VCaP (cell line): ENCODE measurements at regions not wholly inside any gene's neighbourhood (a gene's known extent, or its start where the extent isn't known, plus 50 kb on each side); places are given as distances from the start of the nearest gene placed in this dataset.

Source experiments
- H3K27ac ChIP-seq: fragments of 450-650 bp; 2 replicates; pipeline ENCODE4 v1.5.1; 2017
- TF ChIP-seq, protein P1 (sequence below): fragments of 450-650 bp; conservative IDR thresholded peaks from 2 replicates; pipeline ENCODE4 v1.5.1; 2017; ENCODE audit warnings: mild to moderate bottlenecking, moderate library complexity

DNA sequence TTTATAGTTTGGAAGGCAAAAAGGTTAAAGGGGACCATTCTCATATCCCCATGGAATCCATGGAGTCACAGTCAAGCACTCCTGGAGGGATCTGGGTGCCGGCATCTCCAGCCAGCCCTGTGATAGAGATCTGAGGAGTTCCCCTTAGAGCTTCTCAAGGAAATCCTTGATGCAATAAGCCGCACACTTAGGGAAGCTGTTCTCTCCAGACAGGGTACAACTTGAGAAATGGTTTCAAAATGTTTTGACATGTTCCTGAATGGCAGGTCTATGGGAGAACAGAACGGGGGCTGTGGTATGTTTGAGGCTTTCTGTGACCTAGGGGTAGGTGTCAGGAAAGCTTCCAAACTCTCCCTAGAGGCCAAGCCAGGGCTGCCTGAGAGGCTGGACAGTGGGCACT, 292.9 kb downstream of the TLE3 start:
- no peak overlapping the region for H3K27ac ChIP-seq
- TF ChIP-seq, protein P1, sequence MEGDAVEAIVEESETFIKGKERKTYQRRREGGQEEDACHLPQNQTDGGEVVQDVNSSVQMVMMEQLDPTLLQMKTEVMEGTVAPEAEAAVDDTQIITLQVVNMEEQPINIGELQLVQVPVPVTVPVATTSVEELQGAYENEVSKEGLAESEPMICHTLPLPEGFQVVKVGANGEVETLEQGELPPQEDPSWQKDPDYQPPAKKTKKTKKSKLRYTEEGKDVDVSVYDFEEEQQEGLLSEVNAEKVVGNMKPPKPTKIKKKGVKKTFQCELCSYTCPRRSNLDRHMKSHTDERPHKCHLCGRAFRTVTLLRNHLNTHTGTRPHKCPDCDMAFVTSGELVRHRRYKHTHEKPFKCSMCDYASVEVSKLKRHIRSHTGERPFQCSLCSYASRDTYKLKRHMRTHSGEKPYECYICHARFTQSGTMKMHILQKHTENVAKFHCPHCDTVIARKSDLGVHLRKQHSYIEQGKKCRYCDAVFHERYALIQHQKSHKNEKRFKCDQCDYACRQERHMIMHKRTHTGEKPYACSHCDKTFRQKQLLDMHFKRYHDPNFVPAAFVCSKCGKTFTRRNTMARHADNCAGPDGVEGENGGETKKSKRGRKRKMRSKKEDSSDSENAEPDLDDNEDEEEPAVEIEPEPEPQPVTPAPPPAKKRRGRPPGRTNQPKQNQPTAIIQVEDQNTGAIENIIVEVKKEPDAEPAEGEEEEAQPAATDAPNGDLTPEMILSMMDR: no peak

DNA sequence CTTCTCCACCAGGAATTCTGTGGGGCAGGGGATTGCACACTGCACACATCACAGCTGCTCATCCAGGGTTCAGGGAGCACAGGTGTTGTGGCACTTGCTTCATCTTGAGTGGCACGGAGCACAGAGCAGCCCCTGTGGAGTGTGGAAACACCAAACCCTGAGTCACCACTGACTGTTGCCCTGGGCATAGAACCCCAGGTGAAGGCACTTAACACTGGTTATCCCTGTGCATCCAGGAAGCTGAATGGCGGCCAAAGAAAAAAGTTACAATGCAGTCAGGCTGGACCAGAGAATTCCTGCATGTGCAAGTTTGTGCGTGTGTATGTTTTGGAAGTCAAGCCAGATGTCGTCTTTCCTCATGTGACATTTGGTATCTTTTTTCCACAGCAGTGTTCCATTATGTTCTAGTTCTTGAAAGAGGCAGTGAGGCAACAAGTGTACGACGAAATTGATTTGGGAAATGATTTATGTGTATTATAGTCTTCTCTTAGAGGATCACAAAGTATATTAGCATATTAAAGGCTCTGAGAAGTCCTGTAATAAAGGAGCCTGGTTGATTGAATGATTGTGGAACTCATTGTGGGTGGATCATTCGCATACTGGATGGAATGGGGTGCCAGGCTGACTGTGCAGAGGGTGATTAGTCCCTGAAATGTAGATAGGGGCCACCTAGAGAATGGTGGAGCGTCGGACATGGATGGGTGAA, 292.3 kb downstream of the TLE3 start:
- TF ChIP-seq, protein P1: no peak
- no peak overlapping the region for H3K27ac ChIP-seq

DNA sequence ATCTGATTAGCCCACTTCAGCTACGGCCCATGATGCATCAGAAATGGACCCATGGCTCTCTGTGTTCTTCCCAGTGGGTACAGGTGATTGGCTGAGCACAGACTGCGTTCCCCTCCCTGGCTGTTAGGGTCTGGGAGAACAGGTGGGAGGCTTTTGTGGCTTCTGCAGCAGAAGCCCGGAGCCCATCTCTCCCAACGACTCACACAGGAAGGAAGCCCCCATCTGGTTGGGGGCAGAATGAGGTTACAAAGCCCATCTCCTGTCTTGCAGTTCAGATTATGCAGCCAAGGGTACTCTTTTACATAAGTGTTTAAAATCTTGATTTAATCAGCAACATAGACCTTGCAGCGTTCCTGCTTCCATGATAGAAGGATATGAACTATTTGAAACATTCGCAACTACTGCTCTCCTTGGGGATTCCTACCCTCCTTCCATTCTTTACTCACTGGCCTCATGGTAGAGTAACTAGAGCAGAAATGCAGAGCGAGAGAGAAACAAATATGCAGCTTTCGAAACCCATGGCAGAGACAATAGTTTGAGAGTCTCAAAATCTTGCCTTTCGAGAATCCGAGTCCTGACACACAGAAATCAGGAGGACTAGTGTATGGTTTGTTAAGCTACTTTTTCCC, 291.3 kb downstream of the TLE3 start:
- no peak overlapping the region for H3K27ac ChIP-seq
- TF ChIP-seq, protein P1: no peak

DNA sequence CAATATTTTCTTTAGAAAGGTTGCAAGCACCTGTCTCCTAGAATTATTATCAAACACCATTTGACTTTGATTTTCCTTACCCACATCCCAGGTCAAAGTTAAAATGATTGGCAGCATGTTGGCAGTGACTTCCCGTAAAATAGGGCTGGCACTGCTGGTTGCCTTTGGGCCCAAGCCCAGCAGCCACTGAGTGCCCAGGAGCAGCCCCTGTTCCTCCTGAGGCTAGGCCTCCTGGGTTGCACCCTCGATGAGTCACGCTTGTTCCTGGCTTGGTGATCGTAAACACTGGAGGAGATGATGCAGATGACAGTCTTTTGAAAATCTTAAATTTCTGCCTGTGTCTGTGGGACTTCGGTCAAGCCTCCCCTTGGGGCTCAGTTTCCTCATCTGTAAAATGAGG, 290.0 kb downstream of the TLE3 start:
- TF ChIP-seq, protein P1: no peak
- H3K27ac ChIP-seq: no peak overlapping the region

DNA sequence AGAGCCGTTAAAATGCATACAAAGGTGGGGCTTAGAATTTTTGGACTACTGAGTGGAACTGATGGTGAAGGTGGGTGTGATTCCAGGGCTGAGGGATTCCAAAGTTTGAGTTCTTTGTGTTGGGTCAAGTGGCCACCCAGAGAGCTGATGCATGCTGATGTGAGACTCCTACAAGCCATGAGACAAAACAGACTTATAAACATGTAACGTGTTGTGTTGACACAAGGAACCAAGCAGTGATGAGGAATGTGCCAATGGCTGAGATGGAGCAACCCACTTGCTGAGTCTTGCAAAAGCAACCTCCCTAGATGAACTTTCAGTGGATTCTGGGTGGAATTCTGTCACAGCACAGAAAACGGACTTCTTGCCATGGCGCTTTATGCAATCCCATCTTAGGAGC, 289.0 kb downstream of the TLE3 start:
- TF ChIP-seq, protein P1: no peak

DNA sequence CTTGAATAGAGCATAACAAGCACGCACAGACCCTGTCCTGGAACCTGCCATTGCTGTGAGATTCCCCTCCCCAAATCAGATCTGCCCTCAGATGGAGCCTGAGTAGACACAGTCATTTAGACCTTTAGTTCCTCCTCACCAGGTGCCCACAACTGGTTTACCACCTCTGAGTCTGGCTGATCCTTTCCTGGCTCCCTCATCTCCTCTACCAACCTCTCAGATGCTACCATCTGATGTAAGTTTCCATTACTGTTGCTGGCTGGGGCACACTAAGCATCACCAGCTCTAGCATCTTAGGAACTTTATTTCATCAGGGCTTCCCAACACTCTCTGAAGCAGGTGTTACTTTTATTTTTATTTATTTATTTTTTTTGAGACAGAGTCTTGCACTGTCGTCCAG, 288.3 kb downstream of the TLE3 start:
- TF ChIP-seq, protein P1: no peak
- no peak overlapping the region for H3K27ac ChIP-seq

More for the DNA sequence above, 289.0 kb downstream of the TLE3 start:
- H3K27ac ChIP-seq: no peak overlapping the region

DNA sequence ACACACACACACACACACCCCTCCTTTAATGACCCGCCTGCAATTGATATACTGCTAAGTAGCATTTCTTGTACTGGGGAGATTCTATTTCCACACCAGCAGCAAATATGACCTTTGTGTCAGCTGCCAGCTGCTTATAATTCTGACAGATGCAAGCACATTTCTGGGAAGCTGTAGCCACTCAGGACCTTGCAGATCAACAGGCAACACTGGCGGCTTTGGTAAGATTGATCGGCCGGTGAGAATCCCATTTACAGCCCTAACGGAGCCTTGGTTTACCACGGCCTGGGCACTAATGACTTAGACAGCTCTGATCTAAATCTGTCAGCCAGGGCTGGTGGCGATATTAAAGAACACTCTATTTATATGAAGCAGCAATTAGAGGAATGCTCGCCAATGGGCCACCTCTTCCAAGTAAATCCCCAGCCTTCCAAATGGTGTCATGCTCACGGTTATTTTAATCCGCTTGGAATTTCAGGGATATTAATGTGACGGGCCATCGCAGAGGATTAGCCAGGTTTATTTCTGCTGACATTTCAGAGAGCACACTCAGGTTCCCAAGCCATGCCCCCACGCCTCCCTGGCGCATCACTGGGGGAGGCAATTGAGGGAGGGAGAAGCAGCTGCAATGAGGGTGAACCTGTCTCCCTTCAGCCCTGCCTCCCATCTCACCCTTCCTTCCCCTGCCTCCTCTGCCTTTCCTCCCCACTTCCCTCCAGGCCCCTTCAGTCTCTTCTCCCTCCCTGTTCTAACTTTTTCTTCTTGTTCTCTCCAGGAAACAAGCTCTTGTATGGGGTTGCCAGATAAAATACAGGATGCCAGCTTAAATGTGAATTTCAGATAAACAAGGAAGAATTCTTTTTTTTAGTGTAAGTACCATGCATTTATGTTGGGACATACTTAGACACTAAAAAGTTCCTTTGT, 287.0 kb downstream of the TLE3 start:
- TF ChIP-seq, protein P1: no peak
- H3K27ac ChIP-seq: no peak overlapping the region
